H1 (cell line): ENCODE measurements at regions not wholly inside any gene's neighbourhood (a gene's known extent, or its start where the extent isn't known, plus 50 kb on each side); places are given as distances from the start of the nearest gene placed in this dataset.

Source experiments
- PHF8 ChIP-seq: fragments of 200-600 bp; sonication (generic); conservative IDR thresholded peaks from 2 replicates; pipeline ENCODE4 v1.7.1; 2012; ENCODE audit warnings: low read depth, mild to moderate bottlenecking, inconsistent platforms, low read length, moderate library complexity
- SIX5 ChIP-seq: IDR thresholded peaks from 2 replicates; pipeline ENCODE4 v1.6.1; 2011; ENCODE audit warnings: mild to moderate bottlenecking, low read depth, low read length
- SP2 ChIP-seq: IDR thresholded peaks from 2 replicates; pipeline ENCODE4 v1.6.1; 2012; ENCODE audit warnings: mild to moderate bottlenecking, low read length, inconsistent platforms
- TF ChIP-seq, protein P1 (sequence below), 3 experiments: IDR thresholded peaks; 1 replicate in 2 of 3; 2 replicates in 1 of 3; pipeline versions ENCODE4 v1.5.1 to v1.6.1; 2011; ENCODE audit warnings: low read length in 3 of 3, mild to moderate bottlenecking in 3 of 3, inconsistent platforms in 2 of 3, low read depth in 1 of 3, moderate library complexity in 1 of 3; ENCODE audit not compliant: insufficient read depth in 1 of 3; ENCODE audit errors: control extremely low read depth in 1 of 3

DNA sequence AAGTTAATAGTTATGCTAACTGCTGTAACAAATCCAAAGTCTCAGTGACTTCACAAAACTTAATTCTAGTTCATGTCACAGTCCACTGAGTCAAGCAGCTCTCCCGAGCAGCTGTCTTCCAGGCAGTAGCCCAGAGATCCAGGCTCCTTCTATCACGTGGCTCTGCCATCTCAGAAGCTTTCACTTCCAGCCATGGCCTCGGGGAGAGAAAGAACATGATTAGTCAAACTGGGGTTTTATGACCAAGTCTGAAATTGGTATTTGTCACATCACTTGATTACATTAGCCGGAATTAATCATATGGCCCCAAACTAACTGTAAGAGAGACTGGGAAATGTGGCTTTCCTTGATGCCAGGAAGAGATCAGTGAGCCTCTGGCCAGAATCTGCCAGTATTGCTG is 70.2 kb upstream of the DGKG start (continued):
- TF ChIP-seq PHF8 (no peak), SP2 (no peak), SIX5 (no peak)
- TF ChIP-seq, protein P1, sequence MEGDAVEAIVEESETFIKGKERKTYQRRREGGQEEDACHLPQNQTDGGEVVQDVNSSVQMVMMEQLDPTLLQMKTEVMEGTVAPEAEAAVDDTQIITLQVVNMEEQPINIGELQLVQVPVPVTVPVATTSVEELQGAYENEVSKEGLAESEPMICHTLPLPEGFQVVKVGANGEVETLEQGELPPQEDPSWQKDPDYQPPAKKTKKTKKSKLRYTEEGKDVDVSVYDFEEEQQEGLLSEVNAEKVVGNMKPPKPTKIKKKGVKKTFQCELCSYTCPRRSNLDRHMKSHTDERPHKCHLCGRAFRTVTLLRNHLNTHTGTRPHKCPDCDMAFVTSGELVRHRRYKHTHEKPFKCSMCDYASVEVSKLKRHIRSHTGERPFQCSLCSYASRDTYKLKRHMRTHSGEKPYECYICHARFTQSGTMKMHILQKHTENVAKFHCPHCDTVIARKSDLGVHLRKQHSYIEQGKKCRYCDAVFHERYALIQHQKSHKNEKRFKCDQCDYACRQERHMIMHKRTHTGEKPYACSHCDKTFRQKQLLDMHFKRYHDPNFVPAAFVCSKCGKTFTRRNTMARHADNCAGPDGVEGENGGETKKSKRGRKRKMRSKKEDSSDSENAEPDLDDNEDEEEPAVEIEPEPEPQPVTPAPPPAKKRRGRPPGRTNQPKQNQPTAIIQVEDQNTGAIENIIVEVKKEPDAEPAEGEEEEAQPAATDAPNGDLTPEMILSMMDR (IDR thresholded peaks at IDR 0.05; ENCODE audit: control extremely low read depth in 1 of 3, insufficient read depth in 1 of 3, low read depth in 1 of 3, low read length in 3 of 3), result no peak
